ENCODE measurements at regions not wholly inside any gene's neighbourhood (a gene's known extent, or its start where the extent isn't known, plus 50 kb on each side); places are given as distances from the start of the nearest gene placed in this dataset.

GRCh38 chr10:85318809-85319807 is 990.7 kb downstream of the CCSER2 start:
- intact Hi-C loops (cut with DNase I) = no loop called here
- H3K4me1 ChIP-seq = no peaks in the 10 kb centered on the region
- H3K27me3 ChIP-seq = no peaks in the 10 kb centered on the region
- WGBS, 2 donors = 53 to 69% methylated on average over 9 of the region's 9 CpGs
- ATAC-seq (no peak), DNase-seq (no peak)
- TF ChIP-seq CTCF (IDR thresholded peaks at IDR 0.05) = no peak
- no peak for TF ChIP-seq POLR2A (IDR thresholded peaks at IDR 0.05)
- no peaks in the 10 kb centered on the region for H3K36me3 ChIP-seq (replicated peaks in 1 of 2; ENCODE audit: insufficient read depth in 1 of 2, low read depth in 2 of 2)
- H3K9me3 ChIP-seq = no peaks in the 10 kb centered on the region
- H3K4me3 ChIP-seq = no peak overlapping the region
- no peak overlapping the region for H3K27ac ChIP-seq

- DNase-seq = peak in 2 of 4 donors; percentile 11 to 39
- TF ChIP-seq CTCF (IDR thresholded peaks at IDR 0.05) = no peak
- Histone ChIP-seq H3K9me3 (no peaks in the 10 kb centered on the region), H3K4me3 (no peak overlapping the region), H3K4me1 (no peaks in the 10 kb centered on the region), H3K36me3 (replicated peaks in 1 of 2; ENCODE audit: insufficient read depth in 1 of 2, low read depth in 2 of 2) (no peaks in the 10 kb centered on the region), H3K27me3 (no peaks in the 10 kb centered on the region), H3K27ac (no peak overlapping the region)
- 49 to 83% methylated on average over 2 to 3 of the region's 3 CpGs for WGBS, 2 donors
- intact Hi-C loops (cut with DNase I) = no loop called here
- ATAC-seq = no peak
These were observed 991.4 kb downstream of the CCSER2 start for GRCh38 chr10:85319826-85320225.

- intact Hi-C loops (cut with DNase I) = no loop called here
- Histone ChIP-seq H3K4me1 (no peaks in the 10 kb centered on the region), H3K9me3 (no peaks in the 10 kb centered on the region), H3K4me3 (no peak overlapping the region), H3K36me3 (replicated peaks in 1 of 2; ENCODE audit: insufficient read depth in 1 of 2, low read depth in 2 of 2) (no peaks in the 10 kb centered on the region), H3K27me3 (no peaks in the 10 kb centered on the region), H3K27ac (no peak overlapping the region)
- ATAC-seq (no peak), DNase-seq (no peak)
- TF ChIP-seq POLR2A (IDR thresholded peaks at IDR 0.05) (no peak), CTCF (IDR thresholded peaks at IDR 0.05) (no peak)
- WGBS, 2 donors = 88% methylated on average over 3 of the region's 3 CpGs; no CpG with 5 or more reads in 1 of the 2 donors
These were observed 1005.2 kb downstream of the CCSER2 start for GRCh38 chr10:85333594-85333993.

- DNase-seq (no peak), ATAC-seq (no peak)
- no peak overlapping the region for H3K4me3 ChIP-seq
- WGBS, 2 donors = 36 to 64% methylated on average over 1 of the region's 1 CpG
- H3K36me3 ChIP-seq (replicated peaks in 1 of 2; ENCODE audit: insufficient read depth in 1 of 2, low read depth in 2 of 2) = no peaks in the 10 kb centered on the region
- no peaks in the 10 kb centered on the region for H3K9me3 ChIP-seq
- H3K27me3 ChIP-seq = no peaks in the 10 kb centered on the region
- H3K27ac ChIP-seq = no peak overlapping the region
- no peaks in the 10 kb centered on the region for H3K4me1 ChIP-seq
- no peak for TF ChIP-seq POLR2A (IDR thresholded peaks at IDR 0.05)
- TF ChIP-seq CTCF (IDR thresholded peaks at IDR 0.05) = no peak
- intact Hi-C loops (cut with DNase I) = no loop called here
These were observed 1004.2 kb downstream of the GRID1 start for GRCh38 chr10:85362401-85362800.
